ENCODE measurements at regions not wholly inside any gene's neighbourhood (a gene's known extent, or its start where the extent isn't known, plus 50 kb on each side); places are given as distances from the start of the nearest gene placed in this dataset.

GRCh38 chr4:79498282-79498681 lies 90.3 kb upstream of the GK2 start:
- DNase-seq, result no peak

DNA sequence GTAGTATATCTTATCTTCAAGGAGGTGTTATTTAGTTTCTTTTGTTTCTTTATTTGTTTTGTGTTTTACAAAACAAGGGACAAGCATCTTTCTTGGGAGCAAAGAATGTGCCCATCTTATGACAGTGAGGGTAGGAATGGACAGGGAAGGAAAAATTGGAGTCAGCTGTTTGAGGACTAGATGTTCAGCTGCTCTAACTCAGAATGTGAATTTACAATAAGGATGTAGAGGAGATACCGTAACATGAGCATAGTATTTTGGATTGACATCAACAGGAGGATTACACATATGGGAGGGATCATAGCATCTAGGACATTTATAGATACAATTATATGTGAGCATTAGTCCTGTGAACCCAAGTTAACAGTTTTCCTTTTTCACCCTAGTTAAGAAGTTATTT lies 89.0 kb upstream of the GK2 start:
- no peaks in the 10 kb centered on the region for H3K36me3 Mint-ChIP-seq (ENCODE audit: insufficient read depth)
- ATAC-seq, result no peak
- H3K27me3 Mint-ChIP-seq (ENCODE audit: low read depth), result peaks cover 2% of the 10 kb centered on the region
- no peaks in the 10 kb centered on the region for H3K9me3 Mint-ChIP-seq
- no peaks in the 10 kb centered on the region for H3K4me1 Mint-ChIP-seq (ENCODE audit: low read depth)
- DNase-seq, result no peak
- H3K4me3 Mint-ChIP-seq, result no peak overlapping the region

More at GRCh38 chr4:79498282-79498681, 90.3 kb upstream of the GK2 start:
- no peaks in the 10 kb centered on the region for H3K9me3 Mint-ChIP-seq
- peaks cover 2% of the 10 kb centered on the region for H3K27me3 Mint-ChIP-seq (ENCODE audit: low read depth)
- H3K4me3 Mint-ChIP-seq, result no peak overlapping the region
- H3K36me3 Mint-ChIP-seq (ENCODE audit: insufficient read depth), result no peaks in the 10 kb centered on the region
- H3K4me1 Mint-ChIP-seq (ENCODE audit: low read depth), result no peaks in the 10 kb centered on the region
- no peak for ATAC-seq

GRCh38 chr4:79495447-79495846 lies 87.4 kb upstream of the GK2 start:
- H3K36me3 Mint-ChIP-seq (ENCODE audit: insufficient read depth), result no peaks in the 10 kb centered on the region
- no peaks in the 10 kb centered on the region for H3K4me1 Mint-ChIP-seq (ENCODE audit: low read depth)
- ATAC-seq (no peak), DNase-seq (no peak)
- H3K9me3 Mint-ChIP-seq, result no peaks in the 10 kb centered on the region
- H3K27me3 Mint-ChIP-seq (ENCODE audit: low read depth), result peaks cover 2% of the 10 kb centered on the region
- no peak overlapping the region for H3K4me3 Mint-ChIP-seq

- H3K36me3 Mint-ChIP-seq (ENCODE audit: insufficient read depth), result no peaks in the 10 kb centered on the region
- DNase-seq (no peak), ATAC-seq (no peak)
- H3K27me3 Mint-ChIP-seq (ENCODE audit: low read depth), result peaks cover 2% of the 10 kb centered on the region
- no peaks in the 10 kb centered on the region for H3K4me1 Mint-ChIP-seq (ENCODE audit: low read depth)
- H3K4me3 Mint-ChIP-seq, result no peak overlapping the region
- no peaks in the 10 kb centered on the region for H3K9me3 Mint-ChIP-seq
Observed at GRCh38 chr4:79492148-79492547, 84.1 kb upstream of the GK2 start.

DNA sequence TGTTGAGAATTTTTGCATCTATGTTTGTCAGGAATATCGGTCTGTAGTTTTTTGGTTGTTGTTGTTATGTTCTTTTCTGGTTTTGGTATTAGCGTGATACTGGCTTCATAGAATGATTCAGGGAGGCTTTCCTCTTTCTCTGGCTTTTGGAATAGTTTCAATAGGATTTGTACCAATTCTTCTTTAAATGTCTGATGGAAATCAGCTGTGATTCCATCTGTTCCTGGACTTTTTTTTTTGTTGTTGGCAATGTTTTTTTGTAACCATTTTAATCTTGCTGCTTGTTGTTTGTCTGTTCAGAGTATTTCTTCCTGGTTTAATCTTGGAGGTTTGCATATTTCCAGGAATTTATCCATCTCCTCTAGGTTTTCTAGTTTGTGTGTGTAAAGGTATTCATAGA lies 81.5 kb upstream of the GK2 start:
- ATAC-seq, result no peak
- no peaks in the 10 kb centered on the region for H3K36me3 Mint-ChIP-seq (ENCODE audit: insufficient read depth)
- H3K4me3 Mint-ChIP-seq, result no peak overlapping the region
- H3K27me3 Mint-ChIP-seq (ENCODE audit: low read depth), result no peaks in the 10 kb centered on the region
- no peaks in the 10 kb centered on the region for H3K4me1 Mint-ChIP-seq (ENCODE audit: low read depth)
- H3K9me3 Mint-ChIP-seq, result no peaks in the 10 kb centered on the region
- DNase-seq, result no peak

- H3K9me3 Mint-ChIP-seq, result no peaks in the 10 kb centered on the region
- H3K27me3 Mint-ChIP-seq (ENCODE audit: low read depth), result no peaks in the 10 kb centered on the region
- no peak overlapping the region for H3K4me3 Mint-ChIP-seq
- ATAC-seq (no peak), DNase-seq (no peak)
- H3K36me3 Mint-ChIP-seq (ENCODE audit: insufficient read depth), result no peaks in the 10 kb centered on the region
- no peaks in the 10 kb centered on the region for H3K4me1 Mint-ChIP-seq (ENCODE audit: low read depth)
Observed at GRCh38 chr4:79476196-79476595, 68.2 kb upstream of the GK2 start.

GRCh38 chr4:79473439-79473724 lies 65.4 kb upstream of the GK2 start:
- ATAC-seq (no peak), DNase-seq (no peak)
- H3K4me3 Mint-ChIP-seq, result no peak overlapping the region
- no peaks in the 10 kb centered on the region for H3K27me3 Mint-ChIP-seq (ENCODE audit: low read depth)
- no peaks in the 10 kb centered on the region for H3K9me3 Mint-ChIP-seq
- H3K4me1 Mint-ChIP-seq (ENCODE audit: low read depth), result no peaks in the 10 kb centered on the region
- H3K36me3 Mint-ChIP-seq (ENCODE audit: insufficient read depth), result no peaks in the 10 kb centered on the region

GRCh38 chr4:79472693-79473438 lies 64.8 kb upstream of the GK2 start:
- DNase-seq (no peak), ATAC-seq (no peak)
- H3K9me3 Mint-ChIP-seq, result no peaks in the 10 kb centered on the region
- H3K4me1 Mint-ChIP-seq (ENCODE audit: low read depth), result no peaks in the 10 kb centered on the region
- no peaks in the 10 kb centered on the region for H3K27me3 Mint-ChIP-seq (ENCODE audit: low read depth)
- no peak overlapping the region for H3K4me3 Mint-ChIP-seq
- H3K36me3 Mint-ChIP-seq (ENCODE audit: insufficient read depth), result no peaks in the 10 kb centered on the region

- H3K4me1 Mint-ChIP-seq (ENCODE audit: low read depth), result no peaks in the 10 kb centered on the region
- DNase-seq (no peak), ATAC-seq (no peak)
- H3K9me3 Mint-ChIP-seq, result no peaks in the 10 kb centered on the region
- no peak overlapping the region for H3K4me3 Mint-ChIP-seq
- no peaks in the 10 kb centered on the region for H3K36me3 Mint-ChIP-seq (ENCODE audit: insufficient read depth)
- H3K27me3 Mint-ChIP-seq (ENCODE audit: low read depth), result no peaks in the 10 kb centered on the region
Observed at GRCh38 chr4:79472036-79472435, 64.0 kb upstream of the GK2 start.

DNA sequence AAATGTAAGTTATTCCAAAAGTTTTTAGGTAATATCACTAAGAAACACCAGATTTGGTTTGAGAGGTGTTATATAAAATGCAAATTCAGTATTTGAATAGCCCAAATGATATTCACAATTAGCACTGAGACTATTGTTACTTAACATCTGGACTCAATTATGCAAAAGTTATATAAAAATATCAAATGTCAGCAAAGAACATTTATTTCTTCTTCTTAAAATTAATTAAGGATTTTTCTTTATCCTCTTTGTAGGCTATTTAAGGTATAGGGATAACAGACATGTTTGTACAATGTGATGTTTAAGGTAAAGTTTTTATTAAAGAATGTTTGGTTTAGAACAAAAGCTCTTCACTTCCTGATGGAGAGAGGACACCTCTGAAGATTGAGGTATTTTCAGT lies 63.3 kb upstream of the GK2 start:
- H3K27me3 Mint-ChIP-seq (ENCODE audit: low read depth), result no peaks in the 10 kb centered on the region
- H3K9me3 Mint-ChIP-seq, result no peaks in the 10 kb centered on the region
- no peaks in the 10 kb centered on the region for H3K4me1 Mint-ChIP-seq (ENCODE audit: low read depth)
- ATAC-seq (no peak), DNase-seq (no peak)
- no peaks in the 10 kb centered on the region for H3K36me3 Mint-ChIP-seq (ENCODE audit: insufficient read depth)
- no peak overlapping the region for H3K4me3 Mint-ChIP-seq

- Mint-ChIP-seq H3K27me3 (ENCODE audit: low read depth) (no peaks in the 10 kb centered on the region), H3K36me3 (ENCODE audit: insufficient read depth) (no peaks in the 10 kb centered on the region), H3K4me1 (ENCODE audit: low read depth) (no peaks in the 10 kb centered on the region), H3K4me3 (no peak overlapping the region), H3K9me3 (peaks cover 3% of the 10 kb centered on the region)
- ATAC-seq (no peak), DNase-seq (no peak)
Observed at GRCh38 chr4:79467246-79467932, 59.4 kb upstream of the GK2 start.

- Mint-ChIP-seq H3K36me3 (ENCODE audit: insufficient read depth) (no peaks in the 10 kb centered on the region), H3K27me3 (ENCODE audit: low read depth) (no peaks in the 10 kb centered on the region), H3K4me3 (no peak overlapping the region), H3K9me3 (peaks cover 3% of the 10 kb centered on the region), H3K4me1 (ENCODE audit: low read depth) (no peaks in the 10 kb centered on the region)
- no peak for DNase-seq
- no peak for ATAC-seq
Observed at GRCh38 chr4:79466621-79467020, 58.6 kb upstream of the GK2 start.
